Fibroblast of pulmonary artery (primary cell): ENCODE measurements at regions not wholly inside any gene's neighbourhood (a gene's known extent, or its start where the extent isn't known, plus 50 kb on each side); places are given as distances from the start of the nearest gene placed in this dataset.
"Not testable (repeated sequence)": the region's sequence is repeated elsewhere in the genome, so short reads cannot be mapped to it uniquely, and the experiment has no call there.

Experiments used
- DNase-seq: peaks from one replicate; pipeline ENCODE4 v3.0.0-alpha.2; 2010; ENCODE audit warnings: low read depth
- H3K4me3 ChIP-seq: replicated peaks from 2 replicates; pipeline ENCODE4 v1.5.1; 2011; ENCODE audit warnings: low read depth, mild to moderate bottlenecking, control low read depth, low read length, moderate library complexity
- CTCF ChIP-seq: IDR thresholded peaks from 2 replicates; pipeline ENCODE4 v1.5.1; 2011; ENCODE audit warnings: mild to moderate bottlenecking, control low read depth, low read length, inconsistent platforms; ENCODE audit errors: missing control alignments

- H3K4me3 ChIP-seq, result no peak overlapping the region
- DNase-seq, result peak; percentile 73
Measured at GRCh38 chr12:46585854-46586621, 213.5 kb upstream of the SLC38A2 start.

DNA sequence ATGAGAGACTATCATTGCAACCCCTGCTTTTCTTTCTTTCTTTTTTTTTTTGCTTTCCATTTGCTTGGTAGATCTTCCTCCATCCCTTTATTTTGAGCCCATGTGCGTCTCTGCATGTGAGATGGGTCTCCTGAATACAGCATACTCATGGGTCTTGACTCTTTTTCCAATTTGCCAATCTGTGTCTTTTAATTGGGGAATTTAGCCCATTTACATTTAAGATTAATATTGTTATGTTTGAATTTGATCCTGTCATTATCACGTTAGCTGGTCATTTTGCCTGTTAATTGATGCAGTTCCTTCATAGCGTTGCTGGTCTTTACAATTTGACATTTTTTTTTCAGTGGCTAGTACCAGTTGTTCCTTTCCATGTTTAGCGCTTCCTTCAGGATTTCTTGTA is 211.5 kb upstream of the SLC38A2 start:
- H3K4me3 ChIP-seq, DNase-seq: not testable (repeated sequence)

More at GRCh38 chr12:46585854-46586621, 213.5 kb upstream of the SLC38A2 start:
- TF ChIP-seq CTCF, result no peak

DNA sequence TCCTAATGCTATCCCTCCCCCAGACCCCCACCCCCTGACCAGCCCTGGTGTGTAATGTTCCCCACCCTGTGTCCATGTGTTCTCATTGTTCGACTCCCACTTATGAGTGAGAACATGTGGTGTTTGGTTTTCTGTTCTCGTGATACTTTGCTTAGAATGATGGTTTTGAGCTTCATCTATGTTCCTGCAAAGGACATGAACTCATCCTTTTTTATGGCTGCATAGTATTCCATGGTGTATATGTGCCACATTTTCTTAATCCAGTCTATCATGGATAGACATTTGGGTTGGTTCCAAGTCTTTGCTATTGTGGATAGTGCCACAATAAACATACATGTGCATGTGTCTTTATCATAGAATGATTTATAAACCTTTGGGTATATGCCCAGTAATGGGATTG is 209.4 kb upstream of the SLC38A2 start:
- not testable (repeated sequence) for H3K4me3 ChIP-seq, DNase-seq

DNA sequence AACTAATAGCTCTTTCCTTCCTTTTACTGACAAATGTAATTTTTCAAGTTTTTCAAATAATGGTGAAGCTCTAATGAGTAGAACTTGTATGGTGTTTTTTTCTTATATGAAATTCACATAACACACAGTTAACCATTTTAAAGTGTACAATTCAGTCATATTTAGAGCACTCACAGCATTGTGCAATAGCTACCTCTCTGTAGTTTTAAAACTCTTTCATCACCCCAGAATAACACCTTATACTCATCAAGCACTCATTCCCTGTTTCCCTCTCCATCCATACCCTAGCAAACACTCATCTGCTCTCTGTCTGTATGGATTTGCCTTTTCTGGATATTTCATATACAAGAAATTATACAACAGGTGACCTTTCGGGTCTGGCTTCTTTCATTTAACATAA is 207.9 kb upstream of the SLC38A2 start:
- no peak for DNase-seq
- TF ChIP-seq CTCF, result no peak
- no peak overlapping the region for H3K4me3 ChIP-seq

GRCh38 chr12:46579474-46579873 is 206.9 kb upstream of the SLC38A2 start:
- no peak for DNase-seq
- no peak for TF ChIP-seq CTCF
- no peak overlapping the region for H3K4me3 ChIP-seq

- no peak overlapping the region for H3K4me3 ChIP-seq
- no peak for DNase-seq
- no peak for TF ChIP-seq CTCF
Measured at GRCh38 chr12:46578190-46578982, 205.8 kb upstream of the SLC38A2 start.

DNA sequence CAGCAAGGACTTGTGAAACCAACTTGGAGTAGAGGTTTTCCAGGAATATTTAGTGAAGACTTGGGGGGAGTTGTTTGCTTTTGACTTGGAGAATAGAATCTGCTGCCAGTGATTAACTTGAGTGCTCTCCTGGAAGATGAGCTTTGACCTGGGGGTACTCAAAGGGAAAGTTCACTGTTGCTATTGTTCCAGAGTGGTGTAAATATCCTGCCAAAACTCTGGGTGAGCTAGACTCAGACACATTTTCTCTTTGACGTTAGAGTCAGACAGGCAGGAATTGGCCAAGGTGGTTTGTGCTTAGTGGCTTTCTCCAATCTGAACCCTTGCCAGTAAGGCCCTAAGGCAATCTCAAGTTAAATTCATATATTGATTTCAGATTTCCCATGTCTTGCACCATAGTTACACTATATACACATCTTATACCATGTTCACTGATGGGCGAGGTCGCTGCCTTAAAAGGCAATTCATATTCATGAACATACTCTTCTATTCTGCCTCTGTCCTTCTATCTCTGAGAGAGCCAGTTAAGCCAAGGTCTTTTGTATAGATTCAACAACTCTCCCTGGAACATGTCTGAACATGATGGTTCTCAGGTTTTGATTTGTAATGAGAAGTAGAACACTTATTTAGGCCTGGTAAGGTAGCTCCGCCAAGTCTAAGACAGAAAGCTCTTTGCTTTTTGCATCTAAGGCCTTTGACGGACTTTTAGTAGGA is 204.6 kb upstream of the SLC38A2 start:
- TF ChIP-seq CTCF, result no peak

More for the DNA sequence above, 204.6 kb upstream of the SLC38A2 start:
- no peak overlapping the region for H3K4me3 ChIP-seq
- no peak for DNase-seq
